Activated CD8-positive, alpha-beta memory T cell treated with anti-CD3 and anti-CD28 coated beads for 36 hours (primary cell): ENCODE measurements at regions not wholly inside any gene's neighbourhood (a gene's known extent, or its start where the extent isn't known, plus 50 kb on each side); places are given as distances from the start of the nearest gene placed in this dataset.

ENCODE experiments used
- CTCF ChIA-PET: fragments of 350-600 bp; sonication (Branson Sonifier 250); formaldehyde crosslinking; loops from one replicate; lab custom pipeline; 2021; ENCODE audit warnings: antibody characterized with exemption; lab: Charles Lee
- POLR2A ChIA-PET: fragments of 350-600 bp; sonication (Branson Sonifier 250); formaldehyde crosslinking; loops from one replicate; lab custom pipeline; 2021; ENCODE audit warnings: antibody characterized with exemption; lab: Charles Lee

- ChIA-PET CTCF (no interaction called here), POLR2A (no interaction called here)
These were observed 631.3 kb upstream of the SEMA6A start for GRCh38 chr5:117205894-117206293.

GRCh38 chr5:117204926-117205869, 630.6 kb upstream of the SEMA6A start:
- ChIA-PET CTCF (no interaction called here), POLR2A (no interaction called here)

- POLR2A ChIA-PET: no interaction called here
- CTCF ChIA-PET: no interaction called here
These were observed 629.8 kb upstream of the SEMA6A start for GRCh38 chr5:117204404-117204803.

- ChIA-PET POLR2A (no interaction called here), CTCF (no interaction called here)
These were observed 629.0 kb upstream of the SEMA6A start for GRCh38 chr5:117203584-117203983.

- POLR2A ChIA-PET: no interaction called here
- CTCF ChIA-PET: no interaction called here
These were observed 626.4 kb upstream of the SEMA6A start for GRCh38 chr5:117201001-117201400.

GRCh38 chr5:117195076-117195475, 620.5 kb upstream of the SEMA6A start:
- CTCF ChIA-PET: no interaction called here
- POLR2A ChIA-PET: no interaction called here

- ChIA-PET CTCF (no interaction called here), POLR2A (no interaction called here)
These were observed 616.6 kb upstream of the SEMA6A start for GRCh38 chr5:117191251-117191650.

- CTCF ChIA-PET: no interaction called here
- POLR2A ChIA-PET: no interaction called here
These were observed 615.2 kb upstream of the SEMA6A start for GRCh38 chr5:117189784-117190183.

GRCh38 chr5:117188211-117188610, 613.6 kb upstream of the SEMA6A start:
- ChIA-PET CTCF (no interaction called here), POLR2A (no interaction called here)

GRCh38 chr5:117186751-117187150, 612.1 kb upstream of the SEMA6A start:
- ChIA-PET POLR2A (no interaction called here), CTCF (no interaction called here)

- POLR2A ChIA-PET: no interaction called here
- CTCF ChIA-PET: no interaction called here
These were observed 608.7 kb upstream of the SEMA6A start for GRCh38 chr5:117183326-117183725.

GRCh38 chr5:117182104-117182503, 607.5 kb upstream of the SEMA6A start:
- ChIA-PET POLR2A (no interaction called here), CTCF (no interaction called here)

GRCh38 chr5:117177302-117177701, 602.7 kb upstream of the SEMA6A start:
- ChIA-PET POLR2A (no interaction called here), CTCF (no interaction called here)

- CTCF ChIA-PET: no interaction called here
- POLR2A ChIA-PET: no interaction called here
These were observed 590.4 kb upstream of the SEMA6A start for GRCh38 chr5:117165068-117165467.

GRCh38 chr5:117161718-117162335, 587.2 kb upstream of the SEMA6A start:
- CTCF ChIA-PET: no interaction called here

GRCh38 chr5:117160391-117160790, 585.8 kb upstream of the SEMA6A start:
- ChIA-PET CTCF (no interaction called here), POLR2A (no interaction called here)

More at GRCh38 chr5:117161718-117162335, 587.2 kb upstream of the SEMA6A start:
- POLR2A ChIA-PET: no interaction called here

GRCh38 chr5:117149312-117149711, 574.7 kb upstream of the SEMA6A start:
- POLR2A ChIA-PET: no interaction called here
- CTCF ChIA-PET: no interaction called here

GRCh38 chr5:117144086-117144485, 569.5 kb upstream of the SEMA6A start:
- CTCF ChIA-PET: no interaction called here
- POLR2A ChIA-PET: no interaction called here

GRCh38 chr5:117143406-117143805, 568.8 kb upstream of the SEMA6A start:
- ChIA-PET POLR2A (no interaction called here), CTCF (no interaction called here)

- POLR2A ChIA-PET: no interaction called here
- CTCF ChIA-PET: no interaction called here
These were observed 563.9 kb upstream of the SEMA6A start for GRCh38 chr5:117138523-117138922.

- ChIA-PET CTCF (no interaction called here), POLR2A (no interaction called here)
These were observed 561.2 kb upstream of the SEMA6A start for GRCh38 chr5:117135851-117136250.
